ENCODE measurements at regions not wholly inside any gene's neighbourhood (a gene's known extent, or its start where the extent isn't known, plus 50 kb on each side); places are given as distances from the start of the nearest gene placed in this dataset.

DNA sequence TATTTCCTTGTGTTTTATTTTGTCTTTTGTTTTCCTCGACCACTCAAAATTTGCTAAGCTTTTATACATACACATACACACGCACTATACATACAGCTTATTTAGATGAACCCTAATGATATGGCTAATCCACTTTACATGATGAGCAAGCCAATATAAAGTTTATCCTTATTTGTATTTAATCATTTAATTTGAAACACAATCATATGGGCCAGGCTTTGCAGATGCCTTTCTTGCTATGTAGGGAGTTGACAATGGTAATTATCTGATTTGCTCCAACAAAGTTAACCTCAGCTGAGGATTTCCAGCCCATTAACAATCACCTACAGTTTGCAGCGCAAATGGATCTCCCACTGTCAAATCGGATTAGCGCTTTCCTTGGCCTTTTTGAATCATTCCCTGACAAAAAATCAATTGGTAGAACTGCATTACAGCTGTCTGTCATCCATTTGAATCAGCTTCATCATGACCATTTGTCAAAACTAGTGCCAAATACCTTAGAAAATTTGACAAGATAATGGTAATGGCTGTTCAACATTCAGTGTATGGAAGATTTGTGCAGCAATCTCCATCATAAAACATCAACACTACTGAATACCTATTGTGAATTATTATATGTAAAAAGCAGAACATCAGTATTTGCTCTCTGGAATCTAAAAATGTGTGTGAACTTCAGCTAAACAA is 352.6 kb downstream of the MRPL39 start:
- H3K36me3 ChIP-seq (ENCODE audit: insufficient read depth, low read depth, low read length) = no peaks in the 10 kb centered on the region

GRCh38 chr21:25246546-25246945 is 360.7 kb downstream of the MRPL39 start:
- Histone ChIP-seq H3K4me3 (ENCODE audit: low read length) (no peak overlapping the region), H3K27me3 (ENCODE audit: insufficient read depth, low read length) (no peaks in the 10 kb centered on the region), H3K9ac (ENCODE audit: low read depth, low read length) (no peak overlapping the region), H3K4me1 (ENCODE audit: insufficient read depth, low read length) (0 out of 2 replicates have a peak, but pooled peaks cover 7% of the 10 kb centered on the region), H3K9me3 (ENCODE audit: insufficient read depth, low read depth, low read length) (no peaks in the 10 kb centered on the region), H3K27ac (ENCODE audit: low read length) (no peak overlapping the region), H3K36me3 (ENCODE audit: insufficient read depth, low read depth, low read length) (no peaks in the 10 kb centered on the region)

More for the DNA sequence above, 352.6 kb downstream of the MRPL39 start:
- 0 out of 2 replicates have a peak, but pooled peaks cover 4% of the 10 kb centered on the region for H3K4me1 ChIP-seq (ENCODE audit: insufficient read depth, low read length)
- H3K27me3 ChIP-seq (ENCODE audit: insufficient read depth, low read length) = no peaks in the 10 kb centered on the region
- no peak overlapping the region for H3K9ac ChIP-seq (ENCODE audit: low read depth, low read length)
- no peak overlapping the region for H3K27ac ChIP-seq (ENCODE audit: low read length)
- no peaks in the 10 kb centered on the region for H3K9me3 ChIP-seq (ENCODE audit: insufficient read depth, low read depth, low read length)
- no peak overlapping the region for H3K4me3 ChIP-seq (ENCODE audit: low read length)

DNA sequence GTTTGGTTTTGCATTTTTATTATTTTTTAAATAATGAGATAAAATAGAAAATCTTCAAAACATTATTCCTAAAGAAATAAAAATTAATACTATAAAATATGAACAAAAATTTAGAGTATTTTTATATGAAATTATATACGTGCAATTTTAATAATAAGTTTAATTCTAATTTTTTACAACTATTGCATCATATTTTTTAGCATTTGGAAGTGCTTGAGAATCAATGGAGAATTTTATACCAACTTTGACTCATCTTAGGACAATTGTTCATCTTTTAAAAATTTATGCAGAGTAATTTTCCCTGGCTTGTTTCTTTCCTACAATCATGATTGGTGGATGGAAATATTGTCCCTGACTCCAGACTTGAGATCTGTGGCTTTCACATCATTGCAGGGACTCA is 362.5 kb downstream of the MRPL39 start:
- no peak overlapping the region for H3K27ac ChIP-seq (ENCODE audit: low read length)
- no peak overlapping the region for H3K9ac ChIP-seq (ENCODE audit: low read depth, low read length)
- no peaks in the 10 kb centered on the region for H3K36me3 ChIP-seq (ENCODE audit: insufficient read depth, low read depth, low read length)
- H3K4me1 ChIP-seq (ENCODE audit: insufficient read depth, low read length) = 0 out of 2 replicates have a peak, but pooled peaks cover 3% of the 10 kb centered on the region
- no peaks in the 10 kb centered on the region for H3K9me3 ChIP-seq (ENCODE audit: insufficient read depth, low read depth, low read length)
- no peaks in the 10 kb centered on the region for H3K27me3 ChIP-seq (ENCODE audit: insufficient read depth, low read length)
- H3K4me3 ChIP-seq (ENCODE audit: low read length) = no peak overlapping the region

DNA sequence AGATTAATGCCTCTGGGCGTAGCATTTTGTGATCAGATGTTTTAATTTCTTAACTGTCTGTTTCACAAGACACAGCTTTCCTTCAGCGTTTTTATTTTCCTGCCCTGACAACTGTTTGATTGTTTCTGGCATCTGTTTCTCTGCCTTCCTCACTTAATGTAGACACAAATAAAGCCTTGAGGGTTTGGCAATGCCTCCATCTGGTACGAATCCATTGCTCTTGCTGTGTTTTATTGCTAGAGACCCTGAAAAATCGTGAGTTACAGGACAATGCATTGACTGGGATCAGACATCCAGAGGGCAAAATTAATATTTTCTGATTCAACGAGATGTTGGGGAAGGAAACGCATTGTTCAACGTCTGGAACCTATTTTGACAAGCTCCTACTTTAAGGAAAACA is 363.5 kb downstream of the MRPL39 start:
- Histone ChIP-seq H3K9me3 (ENCODE audit: insufficient read depth, low read depth, low read length) (no peaks in the 10 kb centered on the region), H3K36me3 (ENCODE audit: insufficient read depth, low read depth, low read length) (no peaks in the 10 kb centered on the region), H3K4me3 (ENCODE audit: low read length) (no peak overlapping the region), H3K27ac (ENCODE audit: low read length) (no peak overlapping the region), H3K9ac (ENCODE audit: low read depth, low read length) (no peak overlapping the region), H3K4me1 (ENCODE audit: insufficient read depth, low read length) (0 out of 2 replicates have a peak, but pooled peaks cover 3% of the 10 kb centered on the region), H3K27me3 (ENCODE audit: insufficient read depth, low read length) (no peaks in the 10 kb centered on the region)

GRCh38 chr21:25240974-25241373 is 366.3 kb downstream of the MRPL39 start:
- H3K4me1 ChIP-seq (ENCODE audit: insufficient read depth, low read length) = no peaks in the 10 kb centered on the region
- H3K36me3 ChIP-seq (ENCODE audit: insufficient read depth, low read depth, low read length) = no peaks in the 10 kb centered on the region
- H3K4me3 ChIP-seq (ENCODE audit: low read length) = no peak overlapping the region
- peaks cover 4% of the 10 kb centered on the region; the same call in 1 of the 2 replicates for H3K9me3 ChIP-seq (ENCODE audit: insufficient read depth, low read depth, low read length)
- no peak overlapping the region for H3K9ac ChIP-seq (ENCODE audit: low read depth, low read length)
- H3K27ac ChIP-seq (ENCODE audit: low read length) = no peak overlapping the region
- H3K27me3 ChIP-seq (ENCODE audit: insufficient read depth, low read length) = no peaks in the 10 kb centered on the region

DNA sequence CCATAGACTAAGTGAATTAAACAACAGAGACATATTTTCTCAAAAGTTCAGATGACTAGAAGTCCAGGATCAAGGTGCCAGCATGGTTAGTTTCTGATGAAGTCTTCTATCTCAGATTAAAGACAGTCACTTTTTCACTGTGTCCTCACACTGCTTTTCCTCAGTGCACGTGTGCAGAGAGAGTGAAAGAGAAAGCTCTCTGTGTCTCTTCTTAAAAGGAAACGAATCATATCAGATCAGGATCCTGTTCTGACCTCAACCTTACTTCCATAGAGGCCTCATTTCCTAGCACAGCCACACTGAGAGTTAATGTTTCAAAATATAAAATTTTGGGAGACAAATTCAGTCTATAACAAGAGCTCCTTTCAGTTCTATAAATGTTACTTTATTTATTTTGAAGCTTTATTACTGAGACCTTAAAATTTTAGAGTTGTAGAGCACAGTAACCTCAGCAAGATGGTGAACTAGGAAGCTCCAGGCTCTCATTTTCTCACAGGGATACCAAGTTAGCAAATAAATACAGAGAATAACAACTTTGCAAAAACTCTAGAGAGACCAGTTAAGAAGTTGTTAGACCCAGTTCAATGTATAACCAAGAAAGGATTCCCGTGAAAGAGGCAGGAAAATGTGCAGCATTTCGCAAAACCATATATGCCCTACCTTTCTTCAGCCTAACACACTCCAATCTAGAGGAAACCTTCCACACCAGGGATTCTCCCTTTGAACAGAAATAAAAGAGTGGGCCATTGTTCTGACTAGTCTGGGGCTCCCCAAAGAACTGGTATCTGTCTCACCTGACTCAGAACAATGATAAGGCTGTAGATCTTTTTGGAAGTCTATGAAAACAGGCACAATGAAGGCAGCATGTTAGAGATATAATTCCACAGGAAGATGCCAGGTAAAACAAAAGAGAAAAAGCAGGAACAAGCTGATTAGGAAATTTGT is 372.2 kb downstream of the MRPL39 start:
- Histone ChIP-seq H3K9me3 (ENCODE audit: insufficient read depth, low read depth, low read length) (peaks cover 4% of the 10 kb centered on the region; the same call in 1 of the 2 replicates), H3K27ac (ENCODE audit: low read length) (no peak overlapping the region), H3K27me3 (ENCODE audit: insufficient read depth, low read length) (no peaks in the 10 kb centered on the region), H3K4me3 (ENCODE audit: low read length) (no peak overlapping the region), H3K36me3 (ENCODE audit: insufficient read depth, low read depth, low read length) (no peaks in the 10 kb centered on the region), H3K9ac (ENCODE audit: low read depth, low read length) (no peak overlapping the region), H3K4me1 (ENCODE audit: insufficient read depth, low read length) (no peaks in the 10 kb centered on the region)

DNA sequence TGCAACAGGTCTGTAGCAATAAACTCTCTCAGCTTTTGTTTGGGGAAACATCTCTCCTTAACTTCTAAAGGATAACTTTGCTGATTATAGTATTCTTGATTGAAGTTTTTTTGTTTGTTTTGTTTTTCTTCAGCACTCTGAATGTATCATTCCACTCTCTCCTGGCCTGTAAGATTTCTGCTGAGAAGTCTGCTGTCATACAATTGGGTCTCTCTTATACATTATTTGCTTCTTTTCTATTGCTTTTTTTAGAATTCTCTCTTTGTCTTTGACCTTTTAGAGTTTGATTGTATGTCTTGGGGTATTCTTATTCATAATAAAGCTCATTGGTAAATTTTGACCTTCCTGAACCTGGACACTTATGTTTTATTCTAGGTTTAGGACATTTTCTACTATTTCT is 386.3 kb downstream of the MRPL39 start:
- Histone ChIP-seq H3K4me1 (ENCODE audit: insufficient read depth, low read length) (no peaks in the 10 kb centered on the region), H3K9ac (ENCODE audit: low read depth, low read length) (no peak overlapping the region), H3K4me3 (ENCODE audit: low read length) (no peak overlapping the region), H3K9me3 (ENCODE audit: insufficient read depth, low read depth, low read length) (peaks cover 21% of the 10 kb centered on the region), H3K27me3 (ENCODE audit: insufficient read depth, low read length) (no peaks in the 10 kb centered on the region), H3K36me3 (ENCODE audit: insufficient read depth, low read depth, low read length) (no peaks in the 10 kb centered on the region), H3K27ac (ENCODE audit: low read length) (no peak overlapping the region)

GRCh38 chr21:25220169-25220568 is 387.1 kb downstream of the MRPL39 start:
- H3K36me3 ChIP-seq (ENCODE audit: insufficient read depth, low read depth, low read length) = no peaks in the 10 kb centered on the region
- no peaks in the 10 kb centered on the region for H3K27me3 ChIP-seq (ENCODE audit: insufficient read depth, low read length)
- no peaks in the 10 kb centered on the region for H3K4me1 ChIP-seq (ENCODE audit: insufficient read depth, low read length)
- no peak overlapping the region for H3K9ac ChIP-seq (ENCODE audit: low read depth, low read length)
- no peak overlapping the region for H3K27ac ChIP-seq (ENCODE audit: low read length)
- peaks cover 21% of the 10 kb centered on the region for H3K9me3 ChIP-seq (ENCODE audit: insufficient read depth, low read depth, low read length)
- H3K4me3 ChIP-seq (ENCODE audit: low read length) = no peak overlapping the region

GRCh38 chr21:25215698-25216384 is 391.4 kb downstream of the MRPL39 start:
- Histone ChIP-seq H3K9ac (ENCODE audit: low read depth, low read length) (no peak overlapping the region), H3K4me3 (ENCODE audit: low read length) (no peak overlapping the region), H3K9me3 (ENCODE audit: insufficient read depth, low read depth, low read length) (peaks cover 10% of the 10 kb centered on the region; the same call in 1 of the 2 replicates), H3K36me3 (ENCODE audit: insufficient read depth, low read depth, low read length) (no peaks in the 10 kb centered on the region), H3K4me1 (ENCODE audit: insufficient read depth, low read length) (no peaks in the 10 kb centered on the region), H3K27me3 (ENCODE audit: insufficient read depth, low read length) (no peaks in the 10 kb centered on the region), H3K27ac (ENCODE audit: low read length) (no peak overlapping the region)

DNA sequence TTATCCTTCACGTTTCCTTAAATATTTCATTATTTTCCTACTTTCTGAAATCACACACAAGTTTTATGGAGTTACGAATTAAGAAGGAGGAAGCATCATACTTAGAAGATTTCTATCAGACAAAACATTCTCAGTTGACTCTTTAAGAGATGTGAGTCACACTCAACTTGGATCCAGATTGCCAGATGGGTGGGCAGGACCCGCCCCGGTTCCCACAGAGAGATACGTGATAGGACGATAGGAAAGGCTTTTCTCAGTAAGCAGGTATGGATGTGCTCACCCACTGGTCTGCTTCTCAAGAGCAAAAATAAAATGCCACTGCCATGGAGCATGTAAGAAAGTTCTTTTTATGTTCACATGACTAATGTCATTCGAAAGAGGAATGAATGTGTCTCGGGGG is 392.6 kb downstream of the MRPL39 start:
- H3K9me3 ChIP-seq (ENCODE audit: insufficient read depth, low read depth, low read length) = peaks cover 3% of the 10 kb centered on the region; the same call in 1 of the 2 replicates
- no peaks in the 10 kb centered on the region for H3K4me1 ChIP-seq (ENCODE audit: insufficient read depth, low read length)
- H3K27ac ChIP-seq (ENCODE audit: low read length) = no peak overlapping the region
- no peak overlapping the region for H3K9ac ChIP-seq (ENCODE audit: low read depth, low read length)
- H3K27me3 ChIP-seq (ENCODE audit: insufficient read depth, low read length) = no peaks in the 10 kb centered on the region
- H3K36me3 ChIP-seq (ENCODE audit: insufficient read depth, low read depth, low read length) = no peaks in the 10 kb centered on the region
- H3K4me3 ChIP-seq (ENCODE audit: low read length) = no peak overlapping the region

DNA sequence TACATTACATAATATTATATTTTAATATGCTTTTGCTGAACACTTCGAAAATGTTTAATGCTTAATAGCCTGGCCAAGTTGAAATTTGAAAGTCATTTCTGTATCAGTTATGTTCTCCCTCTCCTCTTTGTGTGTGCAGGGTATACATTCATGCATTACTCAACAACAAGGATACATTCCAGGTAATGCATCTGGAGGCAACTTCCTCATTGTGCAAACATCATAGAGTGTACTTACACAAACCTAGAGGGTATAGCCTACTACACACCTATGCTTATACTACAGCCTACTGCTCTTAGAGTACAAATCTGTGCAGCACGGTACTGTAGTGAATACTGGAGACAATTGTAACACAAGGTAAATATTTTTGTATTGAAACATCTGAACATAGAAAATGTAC is 407.3 kb downstream of the MRPL39 start:
- no peaks in the 10 kb centered on the region for H3K9me3 ChIP-seq (ENCODE audit: insufficient read depth, low read depth, low read length)
- no peak overlapping the region for H3K27ac ChIP-seq (ENCODE audit: low read length)
- no peak overlapping the region for H3K9ac ChIP-seq (ENCODE audit: low read depth, low read length)
- H3K4me1 ChIP-seq (ENCODE audit: insufficient read depth, low read length) = no peaks in the 10 kb centered on the region
- H3K36me3 ChIP-seq (ENCODE audit: insufficient read depth, low read depth, low read length) = no peaks in the 10 kb centered on the region
- H3K27me3 ChIP-seq (ENCODE audit: insufficient read depth, low read length) = no peaks in the 10 kb centered on the region
- H3K4me3 ChIP-seq (ENCODE audit: low read length) = no peak overlapping the region
